ENCODE measurements at regions not wholly inside any gene's neighbourhood (a gene's known extent, or its start where the extent isn't known, plus 50 kb on each side); places are given as distances from the start of the nearest gene placed in this dataset.

- no peaks in the 10 kb centered on the region for H3K36me3 ChIP-seq (ENCODE audit: control insufficient read depth in 2 of 2, insufficient read depth in 1 of 2, low read length in 2 of 2)
- no peak for TF ChIP-seq ZSCAN16 (tag by site-specific recombination; IDR thresholded peaks at IDR 0.05)
- TF ChIP-seq ZNF600 (tag by site-specific recombination; IDR thresholded peaks at IDR 0.05) = no peak
- no peak for TF ChIP-seq ZNF473 (tag by site-specific recombination; IDR thresholded peaks at IDR 0.05)
- no peak overlapping the region for H3K27ac ChIP-seq (ENCODE audit: extremely low read depth, low read depth, low read length)
- no peaks in the 10 kb centered on the region for H3K9me3 ChIP-seq (ENCODE audit: control insufficient read depth, insufficient read depth, low read depth, low read length)
- peaks cover 6% of the 10 kb centered on the region; the same call in 1 of the 2 replicates for H3K4me1 ChIP-seq (ENCODE audit: control insufficient read depth, insufficient read depth, low read length)
- CTCF ChIA-PET = no interaction called here
- no peak overlapping the region for H3K4me3 ChIP-seq (ENCODE audit: low read depth, low read length)
- POLR2A ChIA-PET = no interaction called here
These were observed 65.4 kb downstream of the SPATA31C2 start for GRCh38 chr9:88072831-88073375.

GRCh38 chr9:88071331-88071730, 66.9 kb downstream of the SPATA31C2 start:
- ChIA-PET POLR2A (no interaction called here), CTCF (no interaction called here)
- Histone ChIP-seq H3K4me3 (ENCODE audit: low read depth, low read length) (no peak overlapping the region), H3K9me3 (ENCODE audit: control insufficient read depth, insufficient read depth, low read depth, low read length) (no peaks in the 10 kb centered on the region), H3K4me1 (ENCODE audit: control insufficient read depth, insufficient read depth, low read length) (no peaks in the 10 kb centered on the region), H3K36me3 (ENCODE audit: control insufficient read depth in 2 of 2, insufficient read depth in 1 of 2, low read length in 2 of 2) (no peaks in the 10 kb centered on the region), H3K27ac (ENCODE audit: extremely low read depth, low read depth, low read length) (no peak overlapping the region)
- TF ChIP-seq ZNF521 (tag by site-specific recombination; IDR thresholded peaks at IDR 0.05) = no peak
- TF ChIP-seq TRIM28 (IDR thresholded peaks at IDR 0.05; ENCODE audit: borderline replicate concordance, low read length) = no peak
- no peak for TF ChIP-seq ZNF146 (tag by site-specific recombination; IDR thresholded peaks at IDR 0.05)
- TF ChIP-seq ZNF768 (tag by site-specific recombination; IDR thresholded peaks at IDR 0.05) = no peak
- no peak for TF ChIP-seq GFI1B (tag by site-specific recombination; IDR thresholded peaks at IDR 0.05)
- no peak for TF ChIP-seq ZNF544 (tag by site-specific recombination; IDR thresholded peaks at IDR 0.05)
- no peak for TF ChIP-seq ZSCAN4 (tag by site-specific recombination; IDR thresholded peaks at IDR 0.05)
- no peak for TF ChIP-seq ZBTB10 (tag by site-specific recombination; IDR thresholded peaks at IDR 0.05)
- no peak for TF ChIP-seq ZNF530 (tag by site-specific recombination; IDR thresholded peaks at IDR 0.05; ENCODE audit: low read depth)
- TF ChIP-seq ZNF658 (tag by site-specific recombination; IDR thresholded peaks at IDR 0.05) = no peak

- POLR2A ChIA-PET = no interaction called here
- no peak for TF ChIP-seq ZNF324 (tag by site-specific recombination; IDR thresholded peaks at IDR 0.05)
- no peak for TF ChIP-seq ZNF140 (tag by site-specific recombination; IDR thresholded peaks at IDR 0.05)
- TF ChIP-seq BCL6B (tag by site-specific recombination; IDR thresholded peaks at IDR 0.05) = no peak
- no peak for TF ChIP-seq ZNF747 (tag by site-specific recombination; IDR thresholded peaks at IDR 0.05)
- no peak for TF ChIP-seq ZNF843 (tag by site-specific recombination; IDR thresholded peaks at IDR 0.05)
- no peak for TF ChIP-seq HOXD13 (CRISPR knock-in tag; IDR thresholded peaks at IDR 0.05; ENCODE audit: borderline replicate concordance)
- TF ChIP-seq ZNF37A (tag by site-specific recombination; IDR thresholded peaks at IDR 0.05) = no peak
- no peak for TF ChIP-seq ZNF558 (tag by site-specific recombination; IDR thresholded peaks at IDR 0.05)
- no peak for TF ChIP-seq ZNF529 (tag by site-specific recombination; IDR thresholded peaks at IDR 0.05; ENCODE audit: insufficient replicate concordance)
- no peak for TF ChIP-seq ATF2 (tag by site-specific recombination; IDR thresholded peaks at IDR 0.05; ENCODE audit: low read depth)
- no peak for TF ChIP-seq ZNF555 (tag by site-specific recombination; conservative IDR thresholded peaks at IDR 0.05)
- TF ChIP-seq HOXA7 (CRISPR knock-in tag; IDR thresholded peaks at IDR 0.05; ENCODE audit: borderline replicate concordance) = no peak
- no peak for TF ChIP-seq ZNF404 (tag by site-specific recombination; IDR thresholded peaks at IDR 0.05)
These were observed 72.7 kb downstream of the SPATA31C2 start for GRCh38 chr9:88065619-88066018.

More at GRCh38 chr9:88065619-88066018, 72.7 kb downstream of the SPATA31C2 start:
- Histone ChIP-seq H3K4me3 (ENCODE audit: low read depth, low read length) (no peak overlapping the region), H3K27ac (ENCODE audit: extremely low read depth, low read depth, low read length) (no peak overlapping the region), H3K36me3 (ENCODE audit: control insufficient read depth in 2 of 2, insufficient read depth in 1 of 2, low read length in 2 of 2) (no peaks in the 10 kb centered on the region), H3K9me3 (ENCODE audit: control insufficient read depth, insufficient read depth, low read depth, low read length) (no peaks in the 10 kb centered on the region), H3K4me1 (ENCODE audit: control insufficient read depth, insufficient read depth, low read length) (no peaks in the 10 kb centered on the region)
- CTCF ChIA-PET = no interaction called here

All from HEK293 (cell line).